ENCODE measurements at regions not wholly inside any gene's neighbourhood (a gene's known extent, or its start where the extent isn't known, plus 50 kb on each side); places are given as distances from the start of the nearest gene placed in this dataset.
"Not testable (repeated sequence)": the region's sequence is repeated elsewhere in the genome, so short reads cannot be mapped to it uniquely, and the experiment has no call there.

- TF ChIP-seq CTCF (conservative IDR thresholded peaks at IDR 0.05; ENCODE audit: low read depth, low read length); EZH2phosphoT487 (IDR thresholded peaks at IDR 0.05; ENCODE audit: borderline replicate concordance, low read length); EZH2 (IDR thresholded peaks at IDR 0.05; ENCODE audit: low read length, unreplicated experiment): not testable (repeated sequence)
These were observed 194.4 kb downstream of the OTOP1 start for GRCh38 chr4:4032364-4032763.

Measured in PC-3 (cell line).